Prostate gland (tissue), 2 donors: ENCODE measurements at regions not wholly inside any gene's neighbourhood (a gene's known extent, or its start where the extent isn't known, plus 50 kb on each side); places are given as distances from the start of the nearest gene placed in this dataset.
"Not testable (repeated sequence)": the region's sequence is repeated elsewhere in the genome, so short reads cannot be mapped to it uniquely, and the experiment has no call there.

Experiments
- DNase-seq: peaks from one replicate; pipeline ENCODE4 v3.0.0-alpha.2; 2019; ENCODE audit warnings: low spot score
- H3K27ac ChIP-seq, 2 donors: fragments of 200-600 bp; sonication (generic); 2 replicates each; pipeline ENCODE4 v1.5.1; 2017 to 2019
- H3K27me3 ChIP-seq: fragments of 200-600 bp; sonication (generic); replicated peaks from 2 replicates; pipeline ENCODE4 v1.5.1; 2019; ENCODE audit not compliant: insufficient read depth
- H3K36me3 ChIP-seq, 2 donors: fragments of 200-600 bp; sonication (generic); 1 replicate in 1 of 2; 2 replicates in 1 of 2; pipeline versions ENCODE4 v1.5.1 to v1.8.1; 2017 to 2019
- H3K4me1 ChIP-seq: fragments of 200-600 bp; sonication (generic); replicated peaks from 2 replicates; pipeline ENCODE4 v1.5.1; 2019
- H3K4me3 ChIP-seq, 2 donors: fragments of 200-600 bp; sonication (generic); 2 replicates each; pipeline ENCODE4 v1.5.1; 2017 to 2019
- H3K9me3 ChIP-seq: fragments of 200-600 bp; sonication (generic); 2 replicates; pipeline ENCODE4 v1.5.1; 2017
- POLR2A ChIP-seq: fragments of 450-650 bp; IDR thresholded peaks from one replicate; pipeline ENCODE4 v1.6.1; 2016; ENCODE audit warnings: antibody characterized with exemption, mild to moderate bottlenecking
- POLR2AphosphoS5 ChIP-seq: sonication (generic); formaldehyde crosslinking; IDR thresholded peaks from one replicate; pipeline ENCODE4 v1.6.1; 2017; ENCODE audit warnings: antibody characterized with exemption
- WGBS: methylation state at CpG from one replicate; pipeline ENCODE4 v1.1.5; 2018; 5-methylcytosine and 5-hydroxymethylcytosine counted together
- intact Hi-C: fragments of 100-400 bp; cut with DNase I; formaldehyde crosslinking; loops from one replicate; pipeline ENCODE4 v1.14.2; 2022
- TF ChIP-seq, protein P1 (sequence below), 4 experiments: fragments of 200-600 bp in 2 of 4; fragments of 450-650 bp in 2 of 4; sonication (generic) in 2 of 4; IDR thresholded peaks; 1 replicate in 3 of 4; 2 replicates in 1 of 4; pipeline ENCODE4 v1.5.1; 2016 to 2019; ENCODE audit warnings: antibody characterized with exemption in 4 of 4, mild to moderate bottlenecking in 2 of 4, moderate library complexity in 2 of 4

DNA sequence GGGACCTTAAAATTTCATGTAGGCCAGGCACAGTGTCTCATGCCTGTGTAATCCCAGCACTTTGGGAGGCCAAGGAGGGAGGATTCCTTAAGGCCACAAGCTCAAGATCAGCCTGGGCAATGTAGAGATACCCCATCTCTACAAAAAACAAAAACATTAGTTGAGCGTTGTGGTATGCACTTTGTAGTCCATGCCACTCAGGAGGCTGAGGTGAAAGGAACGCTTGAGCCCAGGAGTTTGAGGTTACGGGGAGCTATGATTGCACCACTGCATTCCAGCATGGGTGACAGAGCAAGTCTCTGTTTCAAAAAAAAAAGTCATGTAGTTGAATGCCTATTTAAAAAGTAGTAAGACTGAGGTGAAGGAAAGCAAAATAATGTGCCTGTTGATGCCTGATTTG, 83.5 kb downstream of the TTC6 start:
- TF ChIP-seq, protein P1, sequence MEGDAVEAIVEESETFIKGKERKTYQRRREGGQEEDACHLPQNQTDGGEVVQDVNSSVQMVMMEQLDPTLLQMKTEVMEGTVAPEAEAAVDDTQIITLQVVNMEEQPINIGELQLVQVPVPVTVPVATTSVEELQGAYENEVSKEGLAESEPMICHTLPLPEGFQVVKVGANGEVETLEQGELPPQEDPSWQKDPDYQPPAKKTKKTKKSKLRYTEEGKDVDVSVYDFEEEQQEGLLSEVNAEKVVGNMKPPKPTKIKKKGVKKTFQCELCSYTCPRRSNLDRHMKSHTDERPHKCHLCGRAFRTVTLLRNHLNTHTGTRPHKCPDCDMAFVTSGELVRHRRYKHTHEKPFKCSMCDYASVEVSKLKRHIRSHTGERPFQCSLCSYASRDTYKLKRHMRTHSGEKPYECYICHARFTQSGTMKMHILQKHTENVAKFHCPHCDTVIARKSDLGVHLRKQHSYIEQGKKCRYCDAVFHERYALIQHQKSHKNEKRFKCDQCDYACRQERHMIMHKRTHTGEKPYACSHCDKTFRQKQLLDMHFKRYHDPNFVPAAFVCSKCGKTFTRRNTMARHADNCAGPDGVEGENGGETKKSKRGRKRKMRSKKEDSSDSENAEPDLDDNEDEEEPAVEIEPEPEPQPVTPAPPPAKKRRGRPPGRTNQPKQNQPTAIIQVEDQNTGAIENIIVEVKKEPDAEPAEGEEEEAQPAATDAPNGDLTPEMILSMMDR (IDR thresholded peaks at IDR 0.05): no peak
- TF ChIP-seq POLR2A (no peak), POLR2AphosphoS5 (no peak)
- intact Hi-C loops: no loop called here
- Histone ChIP-seq H3K4me3 (no peak overlapping the region), H3K36me3 (no peaks in the 10 kb centered on the region), H3K4me1 (no peaks in the 10 kb centered on the region), H3K9me3 (no peaks in the 10 kb centered on the region), H3K27ac (no peak overlapping the region), H3K27me3 (no peaks in the 10 kb centered on the region)
- no peak for DNase-seq
- WGBS: 90% methylated on average over 3 of the region's 3 CpGs

GRCh38 chr14:37681486-37681885, 86.1 kb downstream of the TTC6 start:
- Histone ChIP-seq H3K36me3 (no peaks in the 10 kb centered on the region), H3K4me1 (no peaks in the 10 kb centered on the region), H3K4me3 (no peak overlapping the region), H3K27me3 (no peaks in the 10 kb centered on the region), H3K27ac (no peak overlapping the region), H3K9me3 (no peaks in the 10 kb centered on the region)
- 98% methylated on average over 3 of the region's 3 CpGs for WGBS
- no peak for TF ChIP-seq POLR2A
- TF ChIP-seq POLR2AphosphoS5: no peak
- TF ChIP-seq, protein P1 (IDR thresholded peaks at IDR 0.05): no peak
- intact Hi-C loops: no loop called here
- DNase-seq: no peak

DNA sequence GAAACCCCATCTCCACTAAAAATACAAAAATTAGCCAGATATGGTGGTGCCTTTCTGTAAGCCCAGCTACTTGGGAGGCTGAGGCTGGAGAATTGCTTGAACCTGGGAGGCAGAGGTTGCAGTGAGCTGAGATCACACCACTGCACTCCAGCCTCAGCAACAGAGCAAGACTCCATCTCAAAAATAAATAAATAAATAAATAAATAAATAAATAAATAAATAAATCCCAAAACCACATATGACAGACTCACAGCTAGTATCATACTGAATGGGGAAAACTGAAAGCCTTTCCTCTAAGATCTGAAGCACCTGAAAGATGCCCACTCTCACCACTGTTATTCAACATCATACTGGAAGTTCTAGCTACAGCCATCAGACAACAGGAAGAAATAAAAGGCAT, 97.3 kb downstream of the TTC6 start:
- H3K27me3 ChIP-seq, H3K36me3 ChIP-seq, intact Hi-C loops, DNase-seq, H3K27ac ChIP-seq, H3K4me3 ChIP-seq, H3K4me1 ChIP-seq, H3K9me3 ChIP-seq: not testable (repeated sequence)

- H3K4me1 ChIP-seq, intact Hi-C loops, H3K36me3 ChIP-seq: not testable (repeated sequence)
Observed at GRCh38 chr14:37693420-37693819, 98.0 kb downstream of the TTC6 start.

GRCh38 chr14:37695866-37696265, 100.4 kb downstream of the TTC6 start:
- H3K4me1 ChIP-seq: no peaks in the 10 kb centered on the region
- no peak for DNase-seq
- no peaks in the 10 kb centered on the region for H3K27me3 ChIP-seq
- H3K27ac ChIP-seq: no peak overlapping the region
- WGBS: 98% methylated on average over 1 of the region's 1 CpG
- no peak overlapping the region for H3K4me3 ChIP-seq
- no peaks in the 10 kb centered on the region for H3K9me3 ChIP-seq
- TF ChIP-seq, protein P1 (IDR thresholded peaks at IDR 0.05): no peak
- no peak for TF ChIP-seq POLR2A
- no peak for TF ChIP-seq POLR2AphosphoS5
- no peaks in the 10 kb centered on the region for H3K36me3 ChIP-seq
- intact Hi-C loops: no loop called here

More at GRCh38 chr14:37693420-37693819, 98.0 kb downstream of the TTC6 start:
- not testable (repeated sequence) for H3K27ac ChIP-seq, DNase-seq, H3K27me3 ChIP-seq, H3K9me3 ChIP-seq, H3K4me3 ChIP-seq
- WGBS: 89% methylated on average over 1 of the region's 1 CpG

DNA sequence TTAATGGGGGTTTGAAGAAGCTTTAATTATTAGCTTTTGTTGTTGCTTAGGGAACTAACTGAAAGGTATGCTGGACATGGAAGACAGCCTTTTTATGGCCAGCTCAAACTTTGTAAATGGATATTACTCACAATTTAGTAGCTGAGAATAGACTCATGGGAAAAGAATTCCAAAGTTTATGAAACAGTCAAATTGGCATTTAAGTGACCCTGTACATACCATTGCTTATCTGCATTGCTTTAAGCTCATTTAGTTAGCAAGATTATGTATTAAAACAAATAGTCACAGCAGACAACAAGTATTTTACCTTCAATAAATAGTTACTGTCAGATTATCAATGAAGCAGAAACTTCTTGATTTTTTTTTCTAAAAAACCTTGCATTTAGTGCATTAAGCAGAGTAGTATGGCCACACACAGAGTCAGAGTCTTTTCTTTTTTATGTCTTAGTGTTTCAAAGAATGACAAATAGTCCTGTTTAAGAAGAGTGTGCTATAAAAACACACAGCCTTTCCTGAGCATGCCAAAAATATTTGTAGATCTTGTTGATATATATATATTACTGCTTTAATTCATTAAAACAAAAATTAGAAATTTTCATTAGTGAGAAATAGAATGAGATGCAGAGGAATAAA, 102.2 kb downstream of the TTC6 start:
- no peaks in the 10 kb centered on the region for H3K27me3 ChIP-seq

More for the DNA sequence above, 102.2 kb downstream of the TTC6 start:
- no peak overlapping the region for H3K27ac ChIP-seq
- no peaks in the 10 kb centered on the region for H3K36me3 ChIP-seq
- intact Hi-C loops: no loop called here
- H3K4me1 ChIP-seq: no peaks in the 10 kb centered on the region
- no peak for DNase-seq
- TF ChIP-seq, protein P1 (IDR thresholded peaks at IDR 0.05): no peak
- no peak for TF ChIP-seq POLR2A
- TF ChIP-seq POLR2AphosphoS5: no peak
- no peak overlapping the region for H3K4me3 ChIP-seq
- no peaks in the 10 kb centered on the region for H3K9me3 ChIP-seq
